ENCODE measurements at regions not wholly inside any gene's neighbourhood (a gene's known extent, or its start where the extent isn't known, plus 50 kb on each side); places are given as distances from the start of the nearest gene placed in this dataset.

DNA sequence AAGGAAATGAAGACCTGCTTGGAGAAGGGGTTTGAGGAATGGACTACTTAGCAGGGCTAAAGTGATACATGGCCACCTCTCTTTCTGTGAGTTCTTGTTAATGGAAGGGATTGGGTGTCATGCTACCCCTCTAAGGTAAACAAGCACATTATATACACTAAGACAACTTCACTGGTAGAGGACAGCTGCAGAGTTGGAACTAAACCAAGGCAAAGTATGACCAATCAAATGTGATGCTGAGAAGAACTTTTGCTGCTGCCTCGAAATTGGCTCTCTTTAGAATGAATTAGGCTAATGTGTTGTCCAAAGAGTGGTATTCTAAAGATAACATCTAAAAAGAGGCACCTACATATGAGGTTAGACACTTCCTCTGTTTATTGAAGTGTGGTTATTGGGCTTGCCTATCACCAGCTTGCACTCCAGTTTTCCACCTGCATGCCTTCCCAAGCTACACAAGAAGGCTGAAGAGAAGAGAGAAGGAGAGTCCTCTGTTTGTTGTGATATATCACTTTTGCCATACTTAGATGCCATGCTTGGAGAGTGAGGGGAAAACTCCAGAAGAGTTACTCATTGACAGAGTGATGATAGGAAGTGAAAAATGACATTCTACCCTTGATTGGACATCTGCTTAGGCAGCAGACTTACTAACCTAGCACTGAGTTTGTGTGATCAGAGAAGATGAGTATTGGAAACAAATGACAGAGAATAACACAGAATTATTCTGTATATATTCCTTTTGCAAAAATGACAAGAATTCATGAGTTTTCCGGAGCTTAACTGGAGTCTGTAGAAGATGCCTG, 536.1 kb downstream of the ZNF608 start:
- Histone ChIP-seq H3K4me3 (replicated peaks in 1 of 4; ENCODE audit: control extremely low read depth in 1 of 4, insufficient read depth in 1 of 4, low read depth in 3 of 4, low read length in 4 of 4) (no peak overlapping the region), H3K27ac (ENCODE audit: insufficient read depth, low read length) (no peak overlapping the region), H3K9me3 (ENCODE audit: control insufficient read depth, insufficient read depth, low read depth, low read length) (no peaks in the 10 kb centered on the region), H3K36me3 (ENCODE audit: control insufficient read depth, insufficient read depth, low read length) (no peaks in the 10 kb centered on the region), H3K79me2 (ENCODE audit: control insufficient read depth, insufficient read depth, low read length) (no peaks in the 10 kb centered on the region), H3K9ac (ENCODE audit: insufficient read depth, low read length) (no peak overlapping the region), H3K4me1 (ENCODE audit: control insufficient read depth, extremely low read depth, insufficient read depth, low read length) (no peaks in the 10 kb centered on the region), H3K4me2 (ENCODE audit: extremely low read depth, insufficient read depth, low read length) (no peak overlapping the region), H3K27me3 (ENCODE audit: control insufficient read depth, insufficient read depth, low read length) (no peaks in the 10 kb centered on the region), H4K20me1 (ENCODE audit: control insufficient read depth, extremely low read depth, insufficient read depth, low read length) (no peaks in the 10 kb centered on the region), H2AFZ (ENCODE audit: low read length) (no peak overlapping the region)
- DNase-seq (ENCODE audit: low read depth in 2 of 2): no peak
- no peak for TF ChIP-seq EZH2 (IDR thresholded peaks at IDR 0.05; ENCODE audit: low read length, missing control alignments)
- TF ChIP-seq, protein P1, sequence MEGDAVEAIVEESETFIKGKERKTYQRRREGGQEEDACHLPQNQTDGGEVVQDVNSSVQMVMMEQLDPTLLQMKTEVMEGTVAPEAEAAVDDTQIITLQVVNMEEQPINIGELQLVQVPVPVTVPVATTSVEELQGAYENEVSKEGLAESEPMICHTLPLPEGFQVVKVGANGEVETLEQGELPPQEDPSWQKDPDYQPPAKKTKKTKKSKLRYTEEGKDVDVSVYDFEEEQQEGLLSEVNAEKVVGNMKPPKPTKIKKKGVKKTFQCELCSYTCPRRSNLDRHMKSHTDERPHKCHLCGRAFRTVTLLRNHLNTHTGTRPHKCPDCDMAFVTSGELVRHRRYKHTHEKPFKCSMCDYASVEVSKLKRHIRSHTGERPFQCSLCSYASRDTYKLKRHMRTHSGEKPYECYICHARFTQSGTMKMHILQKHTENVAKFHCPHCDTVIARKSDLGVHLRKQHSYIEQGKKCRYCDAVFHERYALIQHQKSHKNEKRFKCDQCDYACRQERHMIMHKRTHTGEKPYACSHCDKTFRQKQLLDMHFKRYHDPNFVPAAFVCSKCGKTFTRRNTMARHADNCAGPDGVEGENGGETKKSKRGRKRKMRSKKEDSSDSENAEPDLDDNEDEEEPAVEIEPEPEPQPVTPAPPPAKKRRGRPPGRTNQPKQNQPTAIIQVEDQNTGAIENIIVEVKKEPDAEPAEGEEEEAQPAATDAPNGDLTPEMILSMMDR (conservative IDR thresholded peaks at IDR 0.05 in 1 of 2, IDR thresholded peaks at IDR 0.05 in 1 of 2; ENCODE audit: low read depth in 1 of 2, low read length in 2 of 2): no peak

DNA sequence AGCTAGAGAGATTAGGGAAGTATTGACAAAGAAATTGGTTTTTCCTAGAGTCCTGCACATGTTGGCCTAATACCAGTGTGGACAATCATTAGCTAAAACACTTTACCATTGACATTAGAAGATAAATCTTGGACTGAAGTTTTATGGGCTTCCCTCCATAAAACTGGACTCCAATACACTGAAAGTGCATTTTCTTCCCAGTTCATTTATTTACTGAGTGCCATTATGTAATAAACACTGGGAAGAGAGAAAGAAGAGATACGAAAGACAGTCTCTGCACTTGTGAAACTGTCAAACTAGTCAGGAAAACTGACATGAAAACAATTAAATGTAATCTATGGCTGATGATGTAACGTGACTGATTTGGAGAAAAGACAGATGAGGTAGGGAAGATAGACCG, 539.3 kb downstream of the ZNF608 start:
- DNase-seq (ENCODE audit: low read depth in 2 of 2): no peak
- TF ChIP-seq, protein P1 (conservative IDR thresholded peaks at IDR 0.05 in 1 of 2, IDR thresholded peaks at IDR 0.05 in 1 of 2; ENCODE audit: low read depth in 1 of 2, low read length in 2 of 2): no peak
- Histone ChIP-seq H3K9ac (ENCODE audit: insufficient read depth, low read length) (no peak overlapping the region), H4K20me1 (ENCODE audit: control insufficient read depth, extremely low read depth, insufficient read depth, low read length) (no peaks in the 10 kb centered on the region), H3K9me3 (ENCODE audit: control insufficient read depth, insufficient read depth, low read depth, low read length) (no peaks in the 10 kb centered on the region), H3K27me3 (ENCODE audit: control insufficient read depth, insufficient read depth, low read length) (no peaks in the 10 kb centered on the region), H3K4me3 (replicated peaks in 1 of 4; ENCODE audit: control extremely low read depth in 1 of 4, insufficient read depth in 1 of 4, low read depth in 3 of 4, low read length in 4 of 4) (no peak overlapping the region), H2AFZ (ENCODE audit: low read length) (no peak overlapping the region), H3K27ac (ENCODE audit: insufficient read depth, low read length) (no peak overlapping the region), H3K36me3 (ENCODE audit: control insufficient read depth, insufficient read depth, low read length) (no peaks in the 10 kb centered on the region), H3K4me1 (ENCODE audit: control insufficient read depth, extremely low read depth, insufficient read depth, low read length) (no peaks in the 10 kb centered on the region), H3K79me2 (ENCODE audit: control insufficient read depth, insufficient read depth, low read length) (no peaks in the 10 kb centered on the region), H3K4me2 (ENCODE audit: extremely low read depth, insufficient read depth, low read length) (no peak overlapping the region)

DNA sequence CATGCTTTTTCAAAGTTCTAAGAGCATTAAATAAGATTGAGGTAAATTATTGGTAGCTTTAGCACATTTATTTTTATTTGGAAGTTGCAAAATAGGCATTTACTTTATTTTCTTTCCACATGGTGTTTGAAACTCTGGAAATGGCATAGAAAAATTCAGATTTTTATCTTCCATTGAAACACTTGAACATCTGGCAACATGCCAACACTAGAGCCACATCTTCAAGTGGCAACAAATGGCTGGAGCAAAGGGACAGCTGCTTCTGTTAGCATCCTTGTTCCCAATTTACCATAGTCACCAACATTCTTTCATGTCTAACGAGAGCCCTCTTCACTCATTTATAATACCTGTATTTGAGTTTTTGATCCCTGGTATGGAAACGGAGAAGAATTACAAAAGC, 539.9 kb downstream of the ZNF608 start:
- no peaks in the 10 kb centered on the region for H4K20me1 ChIP-seq (ENCODE audit: control insufficient read depth, extremely low read depth, insufficient read depth, low read length)
- no peak for DNase-seq (ENCODE audit: low read depth in 2 of 2)

More for the DNA sequence above, 539.9 kb downstream of the ZNF608 start:
- H3K4me3 ChIP-seq (replicated peaks in 1 of 4; ENCODE audit: control extremely low read depth in 1 of 4, insufficient read depth in 1 of 4, low read depth in 3 of 4, low read length in 4 of 4): no peak overlapping the region
- no peak overlapping the region for H2AFZ ChIP-seq (ENCODE audit: low read length)
- no peaks in the 10 kb centered on the region for H3K79me2 ChIP-seq (ENCODE audit: control insufficient read depth, insufficient read depth, low read length)
- no peak for TF ChIP-seq EZH2 (IDR thresholded peaks at IDR 0.05; ENCODE audit: low read length, missing control alignments)
- TF ChIP-seq, protein P1 (conservative IDR thresholded peaks at IDR 0.05 in 1 of 2, IDR thresholded peaks at IDR 0.05 in 1 of 2; ENCODE audit: low read depth in 1 of 2, low read length in 2 of 2): no peak
- H3K9me3 ChIP-seq (ENCODE audit: control insufficient read depth, insufficient read depth, low read depth, low read length): no peaks in the 10 kb centered on the region
- H3K4me1 ChIP-seq (ENCODE audit: control insufficient read depth, extremely low read depth, insufficient read depth, low read length): no peaks in the 10 kb centered on the region
- no peak overlapping the region for H3K27ac ChIP-seq (ENCODE audit: insufficient read depth, low read length)
- no peaks in the 10 kb centered on the region for H3K36me3 ChIP-seq (ENCODE audit: control insufficient read depth, insufficient read depth, low read length)
- no peaks in the 10 kb centered on the region for H3K27me3 ChIP-seq (ENCODE audit: control insufficient read depth, insufficient read depth, low read length)
- H3K9ac ChIP-seq (ENCODE audit: insufficient read depth, low read length): no peak overlapping the region
- no peak overlapping the region for H3K4me2 ChIP-seq (ENCODE audit: extremely low read depth, insufficient read depth, low read length)

Measured in fibroblast of lung (primary cell).